Mesendoderm (in vitro differentiated cells): ENCODE measurements at regions not wholly inside any gene's neighbourhood (a gene's known extent, or its start where the extent isn't known, plus 50 kb on each side); places are given as distances from the start of the nearest gene placed in this dataset.

Experiments used
- DNase-seq: peaks from one replicate; pipeline ENCODE4 v3.0.0; 2013
- H2AK5ac ChIP-seq: 2 replicates; pipeline ENCODE4 v1.6.1; 2013; ENCODE audit warnings: low read length, inconsistent platforms
- H2BK120ac ChIP-seq: 2 replicates; pipeline ENCODE4 v1.6.1; 2013; ENCODE audit warnings: low read depth, mild to moderate bottlenecking, low read length, moderate library complexity, mixed read lengths
- H2BK15ac ChIP-seq: replicated peaks from 2 replicates; pipeline ENCODE4 v1.6.1; 2013; ENCODE audit warnings: low read depth, mild to moderate bottlenecking, moderate library complexity
- H2BK5ac ChIP-seq: 2 replicates; pipeline ENCODE4 v1.6.1; 2013; ENCODE audit warnings: low read length, inconsistent platforms
- H3K18ac ChIP-seq: 2 replicates; pipeline ENCODE4 v1.6.1; 2013; ENCODE audit warnings: mild to moderate bottlenecking, low read length, mixed read lengths
- H3K23ac ChIP-seq: one replicate; pipeline ENCODE4 v1.6.1; 2013; ENCODE audit warnings: low read length
- H3K27ac ChIP-seq: 2 replicates; pipeline ENCODE4 v1.5.1; 2013; ENCODE audit warnings: low read depth, mild to moderate bottlenecking, inconsistent platforms, low read length, moderate library complexity
- H3K27me3 ChIP-seq: 2 replicates; pipeline ENCODE4 v1.6.1; 2013; ENCODE audit warnings: low read length, control low read depth, mild to moderate bottlenecking, inconsistent platforms; ENCODE audit not compliant: insufficient read depth, poor library complexity
- H3K36me3 ChIP-seq: 2 replicates; pipeline ENCODE4 v1.6.1; 2013; ENCODE audit warnings: low read length, inconsistent platforms; ENCODE audit not compliant: control insufficient read depth, insufficient read depth
- H3K4ac ChIP-seq: one replicate; pipeline ENCODE4 v1.6.1; 2013; ENCODE audit warnings: low read depth, mild to moderate bottlenecking, low read length, moderate library complexity
- H3K4me1 ChIP-seq: 2 replicates; pipeline ENCODE4 v1.6.1; 2013; ENCODE audit warnings: low read depth, low read length, inconsistent platforms; ENCODE audit not compliant: control insufficient read depth
- H3K4me2 ChIP-seq: 2 replicates; pipeline ENCODE4 v1.6.1; 2013; ENCODE audit warnings: low read length
- H3K4me3 ChIP-seq: 2 replicates; pipeline ENCODE4 v1.5.1; 2013; ENCODE audit warnings: mild to moderate bottlenecking, low read length
- H3K56ac ChIP-seq: one replicate; pipeline ENCODE4 v1.6.1; 2013; ENCODE audit warnings: low read length
- H3K79me1 ChIP-seq: 2 replicates; pipeline ENCODE4 v1.6.1; 2013; ENCODE audit warnings: low read length, inconsistent platforms
- H3K79me2 ChIP-seq: 2 replicates; pipeline ENCODE4 v1.6.1; 2013; ENCODE audit warnings: mild to moderate bottlenecking, low read length; ENCODE audit not compliant: control insufficient read depth, insufficient read depth
- H3K9ac ChIP-seq: 2 replicates; pipeline ENCODE4 v1.6.1; 2013; ENCODE audit warnings: low read length, inconsistent platforms
- H4K5ac ChIP-seq: one replicate; pipeline ENCODE4 v1.6.1; 2013; ENCODE audit warnings: low read length
- H4K8ac ChIP-seq: one replicate; pipeline ENCODE4 v1.6.1; 2013; ENCODE audit warnings: low read depth, mild to moderate bottlenecking, control low read depth, low read length, moderate library complexity
- WGBS: extraction: QIAGEN DNeasy Blood & Tissue Kit; methylation state at CpG from one replicate; pipeline ENCODE4 v1.1.7; 2013; ENCODE audit warnings: low lambda C conversion rate, missing lambda C conversion rate; ENCODE audit not compliant: insufficient coverage; ENCODE audit errors: extremely low coverage; 5-methylcytosine and 5-hydroxymethylcytosine counted together

GRCh38 chr14:97602438-97603117, 805.4 kb downstream of the VRK1 start:
- no peak overlapping the region for H3K4me2 ChIP-seq
- no peak overlapping the region for H2AK5ac ChIP-seq
- H4K8ac ChIP-seq = no peak overlapping the region
- H3K4ac ChIP-seq = no peak overlapping the region
- no peak overlapping the region for H3K23ac ChIP-seq
- no peak overlapping the region for H3K4me3 ChIP-seq
- no peak for DNase-seq
- no peak overlapping the region for H2BK5ac ChIP-seq
- no peak overlapping the region for H3K9ac ChIP-seq
- no CpG with 5 or more reads among the region's 13 CpGs for WGBS
- no peak overlapping the region for H2BK120ac ChIP-seq
- no peak overlapping the region for H3K18ac ChIP-seq
- no peaks in the 10 kb centered on the region for H3K36me3 ChIP-seq
- H4K5ac ChIP-seq = no peak overlapping the region
- no peaks in the 10 kb centered on the region for H3K79me1 ChIP-seq
- H2BK15ac ChIP-seq = no peak overlapping the region
- H3K4me1 ChIP-seq = no peaks in the 10 kb centered on the region
- no peak overlapping the region for H3K27ac ChIP-seq
- no peaks in the 10 kb centered on the region for H3K79me2 ChIP-seq
- H3K27me3 ChIP-seq = no peaks in the 10 kb centered on the region
- H3K56ac ChIP-seq = no peak overlapping the region

- Histone ChIP-seq H3K56ac (no peak overlapping the region), H3K4me3 (no peak overlapping the region), H3K79me2 (no peaks in the 10 kb centered on the region), H2BK120ac (no peak overlapping the region), H2BK5ac (no peak overlapping the region), H4K5ac (no peak overlapping the region), H3K4ac (no peak overlapping the region), H3K4me2 (no peak overlapping the region), H3K27me3 (no peaks in the 10 kb centered on the region), H3K4me1 (no peaks in the 10 kb centered on the region), H3K9ac (no peak overlapping the region), H3K36me3 (no peaks in the 10 kb centered on the region), H3K18ac (no peak overlapping the region), H3K23ac (no peak overlapping the region), H2AK5ac (no peak overlapping the region), H3K27ac (no peak overlapping the region), H4K8ac (no peak overlapping the region), H3K79me1 (no peaks in the 10 kb centered on the region), H2BK15ac (no peak overlapping the region)
- no peak for DNase-seq
- no CpG with 5 or more reads among the region's 3 CpGs for WGBS
Observed at GRCh38 chr14:97603201-97603600, 806.0 kb downstream of the VRK1 start.

GRCh38 chr14:97604731-97605130, 807.5 kb downstream of the VRK1 start:
- no peak overlapping the region for H2BK5ac ChIP-seq
- WGBS = no CpG with 5 or more reads among the region's 6 CpGs
- H3K36me3 ChIP-seq = no peaks in the 10 kb centered on the region
- no peak overlapping the region for H3K9ac ChIP-seq
- H3K27ac ChIP-seq = no peak overlapping the region
- no peaks in the 10 kb centered on the region for H3K27me3 ChIP-seq
- no peak overlapping the region for H2AK5ac ChIP-seq
- H2BK15ac ChIP-seq = no peak overlapping the region
- no peak overlapping the region for H2BK120ac ChIP-seq
- H3K56ac ChIP-seq = no peak overlapping the region
- H3K4me1 ChIP-seq = no peaks in the 10 kb centered on the region
- H3K79me1 ChIP-seq = no peaks in the 10 kb centered on the region
- no peak for DNase-seq
- no peak overlapping the region for H3K4ac ChIP-seq
- no peak overlapping the region for H3K4me3 ChIP-seq
- H3K79me2 ChIP-seq = no peaks in the 10 kb centered on the region
- H4K5ac ChIP-seq = no peak overlapping the region
- H3K23ac ChIP-seq = no peak overlapping the region
- H3K18ac ChIP-seq = no peak overlapping the region
- H4K8ac ChIP-seq = no peak overlapping the region
- H3K4me2 ChIP-seq = no peak overlapping the region

GRCh38 chr14:97618401-97618800, 821.2 kb downstream of the VRK1 start:
- H4K5ac ChIP-seq = no peak overlapping the region
- H4K8ac ChIP-seq = no peak overlapping the region
- DNase-seq = no peak
- no peaks in the 10 kb centered on the region for H3K79me2 ChIP-seq
- H3K4me1 ChIP-seq = no peaks in the 10 kb centered on the region
- no peak overlapping the region for H2BK15ac ChIP-seq
- H3K18ac ChIP-seq = no peak overlapping the region
- no peak overlapping the region for H3K27ac ChIP-seq
- no peak overlapping the region for H3K23ac ChIP-seq
- no peak overlapping the region for H3K4me2 ChIP-seq
- WGBS = no CpG with 5 or more reads among the region's 3 CpGs
- H3K9ac ChIP-seq = no peak overlapping the region
- no peak overlapping the region for H3K4me3 ChIP-seq
- no peaks in the 10 kb centered on the region for H3K79me1 ChIP-seq
- H2BK120ac ChIP-seq = no peak overlapping the region
- H2BK5ac ChIP-seq = no peak overlapping the region
- H3K36me3 ChIP-seq = no peaks in the 10 kb centered on the region
- H3K27me3 ChIP-seq = no peaks in the 10 kb centered on the region
- H3K4ac ChIP-seq = no peak overlapping the region
- H3K56ac ChIP-seq = no peak overlapping the region
- no peak overlapping the region for H2AK5ac ChIP-seq

- H4K8ac ChIP-seq = no peak overlapping the region
Observed at GRCh38 chr14:97618917-97619690, 821.9 kb downstream of the VRK1 start.

More at GRCh38 chr14:97618917-97619690, 821.9 kb downstream of the VRK1 start:
- Histone ChIP-seq H3K4me3 (no peak overlapping the region), H3K4me2 (no peak overlapping the region), H3K4ac (no peak overlapping the region), H2AK5ac (no peak overlapping the region), H3K36me3 (no peaks in the 10 kb centered on the region), H3K9ac (no peak overlapping the region), H3K4me1 (no peaks in the 10 kb centered on the region), H3K79me1 (no peaks in the 10 kb centered on the region), H3K27ac (no peak overlapping the region), H3K56ac (no peak overlapping the region), H2BK15ac (no peak overlapping the region), H3K27me3 (no peaks in the 10 kb centered on the region), H2BK120ac (no peak overlapping the region), H3K79me2 (no peaks in the 10 kb centered on the region), H2BK5ac (no peak overlapping the region), H3K23ac (no peak overlapping the region), H4K5ac (no peak overlapping the region), H3K18ac (no peak overlapping the region)
- WGBS = no CpG with 5 or more reads among the region's 1 CpG
- DNase-seq = no peak
